Loucy (cell line): ENCODE measurements at regions not wholly inside any gene's neighbourhood (a gene's known extent, or its start where the extent isn't known, plus 50 kb on each side); places are given as distances from the start of the nearest gene placed in this dataset.

Source experiments
- CTCF ChIP-seq: fragments of 200-600 bp; sonication (generic); conservative IDR thresholded peaks from 2 replicates; pipeline ENCODE4 v1.5.1; 2014; ENCODE audit warnings: mild to moderate bottlenecking, antibody characterized with exemption, low read length
- EZH2phosphoT487 ChIP-seq: fragments of 200-600 bp; IDR thresholded peaks from 2 replicates; pipeline ENCODE4 v1.6.1; 2018; ENCODE audit warnings: antibody characterized with exemption, mild to moderate bottlenecking, moderate library complexity, borderline replicate concordance

GRCh38 chr6:40888456-40888990 is 150.5 kb downstream of the UNC5CL start:
- no peak for TF ChIP-seq CTCF
- TF ChIP-seq EZH2phosphoT487: no peak
